HG02943 (cell line): ENCODE measurements at regions not wholly inside any gene's neighbourhood (a gene's known extent, or its start where the extent isn't known, plus 50 kb on each side); places are given as distances from the start of the nearest gene placed in this dataset.

Experiments
- ATAC-seq: cut with Tn5 transposase; IDR thresholded peaks from one replicate; pipeline ENCODE4 v1.9.1; 2021; ENCODE audit warnings: mild to moderate bottlenecking, low read depth, moderate library complexity; ENCODE audit not compliant: unreplicated experiment

DNA sequence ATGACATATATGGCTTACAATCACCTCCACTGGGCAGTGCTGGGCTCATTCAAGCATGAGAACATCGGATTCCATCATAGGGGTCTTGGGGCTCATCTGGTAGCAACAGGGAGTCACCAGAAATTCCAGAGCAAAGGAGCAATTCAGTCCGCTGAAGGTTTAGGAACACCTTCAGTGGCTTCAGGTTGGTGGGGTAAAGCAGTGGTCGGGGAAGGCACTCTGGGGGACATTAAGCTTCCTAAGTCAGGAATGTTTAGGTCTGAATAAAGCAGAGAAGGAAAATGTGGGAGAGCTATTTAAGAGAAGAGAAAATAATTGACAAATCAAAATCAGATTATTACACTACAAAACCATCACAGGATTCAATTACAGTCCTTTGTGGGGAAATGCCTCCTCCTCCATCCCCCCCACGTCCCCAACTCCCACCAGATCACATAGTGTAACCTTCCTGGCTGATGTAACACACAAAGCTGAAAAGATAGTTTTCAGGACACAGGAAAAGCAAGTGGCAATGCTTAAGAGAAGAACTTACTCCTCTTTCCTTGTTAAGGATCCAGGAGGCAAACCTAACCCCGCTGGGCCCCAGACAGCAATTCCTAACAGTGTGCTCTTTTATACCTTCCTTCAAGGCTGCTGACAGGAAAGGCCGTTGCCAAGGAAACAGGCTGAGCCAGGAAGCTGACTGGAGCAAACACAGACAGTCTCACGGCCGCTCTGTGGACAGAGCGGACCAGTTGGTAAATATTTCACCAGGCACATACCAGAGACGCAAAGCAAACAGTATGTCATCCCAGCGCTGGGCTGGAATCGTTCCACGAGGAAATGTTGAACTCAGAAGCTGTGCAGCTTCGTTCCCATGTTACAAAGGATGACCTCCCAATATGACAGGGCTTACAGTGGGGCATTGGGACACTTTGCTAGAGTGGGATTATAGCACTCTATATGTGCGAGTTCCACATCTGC, 57.5 kb upstream of the LMCD1 start:
- ATAC-seq = peak; percentile 67

DNA sequence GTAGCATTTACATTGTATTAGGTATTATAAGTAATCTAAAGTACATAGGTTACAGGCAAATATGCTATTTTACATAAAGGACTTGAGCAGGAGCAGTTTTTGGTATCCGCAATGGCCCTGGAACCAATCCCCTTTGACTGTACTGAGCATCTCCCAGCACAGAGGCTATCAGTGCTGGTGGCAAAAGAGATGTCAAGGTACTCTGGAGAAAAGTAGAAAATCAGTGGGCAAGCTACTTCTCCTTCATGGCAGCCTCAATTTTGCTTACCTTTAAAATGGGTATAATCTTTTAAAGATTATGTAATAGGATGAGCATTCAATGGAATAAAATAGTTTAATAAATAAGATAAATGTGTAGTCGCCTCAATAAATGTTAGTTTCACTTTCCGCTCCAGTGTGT, 56.7 kb upstream of the LMCD1 start:
- ATAC-seq = no peak

DNA sequence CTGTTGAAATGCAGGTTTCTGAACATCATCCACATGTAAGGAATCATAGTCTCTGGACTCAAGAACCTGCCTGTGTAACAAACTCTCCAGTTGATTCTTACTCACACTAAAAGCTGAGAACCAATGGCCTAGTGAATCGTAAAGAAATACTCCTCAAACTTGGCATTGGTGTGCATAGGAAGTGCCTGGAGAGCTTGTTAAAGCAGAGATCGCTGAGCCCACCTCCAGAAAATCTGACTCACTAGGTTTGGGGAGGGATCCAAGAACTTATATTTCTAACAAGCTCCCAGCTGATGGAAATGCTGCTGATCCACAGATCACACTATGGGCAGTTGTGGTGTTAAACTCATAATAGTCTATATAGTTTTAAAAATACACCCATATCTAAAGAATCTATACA, 55.8 kb upstream of the LMCD1 start:
- ATAC-seq = no peak

DNA sequence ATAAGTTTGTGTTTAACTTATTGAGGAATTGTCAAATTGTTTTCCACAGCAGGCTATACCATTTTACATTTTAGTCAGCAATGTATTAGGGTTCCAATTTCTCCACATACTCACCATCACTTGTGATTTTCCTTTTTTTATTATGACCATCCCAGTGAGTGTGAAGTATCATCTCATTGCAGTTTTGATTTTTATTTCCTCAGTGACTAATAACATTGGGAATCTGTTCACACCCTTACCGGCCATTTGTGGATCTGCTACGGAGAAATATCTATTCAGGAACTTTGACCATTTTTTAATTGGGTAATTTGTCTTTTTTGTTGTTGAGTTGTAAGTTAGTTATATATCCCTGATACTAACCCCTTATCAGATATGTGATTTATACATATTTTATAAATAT, 54.8 kb upstream of the LMCD1 start:
- ATAC-seq = no peak

DNA sequence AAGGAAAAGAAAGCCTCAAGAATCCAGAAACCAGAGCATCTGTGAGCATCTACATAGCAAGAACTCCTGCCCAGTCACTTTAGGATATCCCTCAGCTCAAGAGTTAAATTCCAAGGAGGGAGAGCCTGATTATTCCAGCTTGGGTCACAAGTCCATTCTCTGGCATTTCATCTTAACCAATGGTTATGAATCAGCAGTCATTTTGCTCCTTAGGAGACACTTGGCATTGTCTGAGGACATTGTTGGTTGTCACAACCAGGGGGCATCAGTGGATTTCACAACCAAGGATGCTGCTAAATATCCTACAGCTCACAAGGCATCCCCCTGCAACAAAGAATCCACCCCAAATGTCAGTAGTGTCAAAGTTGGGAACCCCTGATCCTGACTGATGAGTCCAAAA, 51.0 kb upstream of the LMCD1 start:
- no peak for ATAC-seq

DNA sequence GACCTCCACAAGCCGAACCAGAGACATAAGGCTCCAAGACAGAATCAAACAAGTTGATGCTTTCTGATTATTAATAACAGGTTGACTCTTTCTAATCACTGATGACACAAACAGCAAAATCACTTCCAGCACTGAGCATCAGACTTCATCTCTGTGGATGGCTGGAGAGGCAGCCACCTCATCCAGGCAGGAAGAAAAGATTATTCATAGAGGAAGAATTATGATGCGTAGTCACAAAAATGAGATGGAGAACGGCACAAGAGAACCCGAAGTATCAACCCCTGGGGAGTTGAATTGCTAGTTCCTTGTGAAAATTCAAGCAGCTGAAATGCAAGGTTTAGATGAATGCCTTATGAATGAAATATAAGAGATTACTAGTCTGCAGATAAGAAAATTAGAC, 49.9 kb upstream of the LMCD1 start:
- ATAC-seq = no peak
